H1 (cell line): ENCODE measurements at regions not wholly inside any gene's neighbourhood (a gene's known extent, or its start where the extent isn't known, plus 50 kb on each side); places are given as distances from the start of the nearest gene placed in this dataset.

Source experiments
- CTCF ChIA-PET: fragments of 300-600 bp; sonication (Branson Sonifier 250); formaldehyde crosslinking; loops from one replicate; lab custom pipeline; 2021; ENCODE audit not compliant: partially characterized antibody; lab: Charles Lee
- POLR2A ChIA-PET: fragments of 300-600 bp; sonication (Branson Sonifier 250); formaldehyde crosslinking; loops from one replicate; lab custom pipeline; 2021; ENCODE audit warnings: inconsistent platforms; ENCODE audit not compliant: partially characterized antibody; lab: Charles Lee
- DNase-seq, 2 experiments: peaks; one replicate each; pipeline versions ENCODE4 v3.0.0 to v3.0.0-alpha.2; 2010 to 2022; ENCODE audit warnings: low spot score in 2 of 2, low read depth in 1 of 2, mixed read lengths in 1 of 2
- FAIRE-seq: peaks from 2 replicates; lab custom pipeline; 2011; peaks lifted over from hg19 to GRCh38; lab: Jason Lieb, UNC
- H2AFZ ChIP-seq: 2 replicates; pipeline ENCODE4 v1.8.1; 2012; ENCODE audit warnings: low read length, inconsistent platforms
- H2AK5ac ChIP-seq: 2 replicates; pipeline ENCODE4 v1.6.1; 2013; ENCODE audit warnings: low read depth, low read length
- H2BK120ac ChIP-seq: replicated peaks from 2 replicates; pipeline ENCODE3; 2013; ENCODE audit warnings: low read depth, low read length, inconsistent platforms
- H2BK12ac ChIP-seq: 2 replicates; pipeline ENCODE4 v1.6.1; 2013; ENCODE audit warnings: low read depth, low read length
- H2BK15ac ChIP-seq: 2 replicates; pipeline ENCODE4 v1.6.1; 2013; ENCODE audit warnings: low read length
- H2BK20ac ChIP-seq: 2 replicates; pipeline ENCODE4 v1.6.1; 2013; ENCODE audit warnings: low read length
- H2BK5ac ChIP-seq: 2 replicates; pipeline ENCODE4 v1.6.1; 2013; ENCODE audit warnings: low read depth, low read length
- H3K14ac ChIP-seq: 2 replicates; pipeline ENCODE4 v1.6.1; 2013; ENCODE audit warnings: inconsistent platforms; ENCODE audit not compliant: insufficient read length
- H3K18ac ChIP-seq: 2 replicates; pipeline ENCODE4 v1.6.1; 2013; ENCODE audit warnings: low read length; ENCODE audit errors: extremely low read depth
- H3K23ac ChIP-seq: 2 replicates; pipeline ENCODE4 v1.6.1; 2013; ENCODE audit warnings: inconsistent platforms; ENCODE audit not compliant: insufficient read length
- H3K23me2 ChIP-seq: 2 replicates; pipeline ENCODE4 v1.6.1; 2013; ENCODE audit warnings: low read depth, low read length
- H3K27ac ChIP-seq: 2 replicates; pipeline ENCODE4 v1.6.1; 2011; ENCODE audit warnings: low read depth, low read length, inconsistent platforms
- H3K27me3 ChIP-seq, 4 experiments: replicated peaks in 1 of 4; 1 replicate in 1 of 4; 2 replicates in 3 of 4; pipeline versions ENCODE4 v1.6.1 to v1.8.1; 2011 to 2013; ENCODE audit warnings: low read length in 3 of 4, mild to moderate bottlenecking in 3 of 4, inconsistent platforms in 2 of 4, mixed read lengths in 2 of 4, moderate library complexity in 1 of 4; ENCODE audit not compliant: control insufficient read depth in 3 of 4, insufficient read depth in 3 of 4; ENCODE audit errors: extremely low read depth in 1 of 4
- H3K36me3 ChIP-seq, 4 experiments: 2 replicates each; pipeline versions ENCODE4 v1.6.1 to v1.8.1; 2011 to 2013; ENCODE audit warnings: mild to moderate bottlenecking in 4 of 4, low read length in 3 of 4, moderate library complexity in 2 of 4, control low read depth in 1 of 4, inconsistent platforms in 1 of 4; ENCODE audit not compliant: insufficient read depth in 4 of 4, control insufficient read depth in 2 of 4
- H3K4ac ChIP-seq: replicated peaks from 2 replicates; pipeline ENCODE3; 2013; ENCODE audit warnings: low read length, low read depth, mixed read lengths, inconsistent platforms; ENCODE audit not compliant: insufficient read length
- H3K4me1 ChIP-seq, 4 experiments: replicated peaks in 1 of 4; 1 replicate in 1 of 4; 2 replicates in 3 of 4; pipeline versions ENCODE4 v1.6.1 to v1.8.1; 2011 to 2013; ENCODE audit warnings: low read length in 3 of 4, inconsistent platforms in 2 of 4, mixed read lengths in 1 of 4; ENCODE audit not compliant: insufficient read depth in 4 of 4, control insufficient read depth in 3 of 4
- H3K4me2 ChIP-seq, 2 experiments: 2 replicates each; pipeline versions ENCODE4 v1.6.1 to v1.8.1; 2011 to 2013; ENCODE audit warnings: low read depth in 2 of 2, low read length in 2 of 2, control low read depth in 1 of 2, inconsistent platforms in 1 of 2, mild to moderate bottlenecking in 1 of 2; ENCODE audit not compliant: insufficient read depth in 1 of 2
- H3K4me3 ChIP-seq, 4 experiments: fragments of 200-600, 300-600 bp in 1 of 4; sonication (generic), shearing (Covaris generic), sonication (Bioruptor Twin) in 1 of 4; 2 replicates each; pipeline versions ENCODE4 v1.5.1 to v1.8.1; 2011 to 2016; ENCODE audit warnings: low read length in 4 of 4, low read depth in 3 of 4, control low read depth in 2 of 4, inconsistent platforms in 2 of 4, mild to moderate bottlenecking in 2 of 4, mixed read lengths in 1 of 4, moderate library complexity in 1 of 4; ENCODE audit not compliant: insufficient read depth in 2 of 4; ENCODE audit errors: extremely low read depth in 1 of 4
- H3K56ac ChIP-seq: replicated peaks from 2 replicates; pipeline ENCODE3; 2013; ENCODE audit warnings: low read depth, mild to moderate bottlenecking, mixed read lengths, low read length, inconsistent platforms; ENCODE audit not compliant: insufficient read length
- H3K79me1 ChIP-seq: 2 replicates; pipeline ENCODE4 v1.6.1; 2013; ENCODE audit warnings: low read depth, low read length, control low read depth
- H3K79me2 ChIP-seq, 2 experiments: 2 replicates each; pipeline versions ENCODE4 v1.6.1 to v1.8.1; 2012 to 2013; ENCODE audit warnings: low read length in 2 of 2, mild to moderate bottlenecking in 2 of 2, inconsistent platforms in 1 of 2; ENCODE audit not compliant: insufficient read depth in 2 of 2, control insufficient read depth in 1 of 2
- H3K9ac ChIP-seq, 4 experiments: replicated peaks in 1 of 4; 1 replicate in 1 of 4; 2 replicates in 3 of 4; pipeline versions ENCODE4 v1.6.1 to v1.8.1; 2011 to 2013; ENCODE audit warnings: low read depth in 3 of 4, low read length in 3 of 4, control low read depth in 2 of 4, mild to moderate bottlenecking in 2 of 4, moderate library complexity in 2 of 4, inconsistent platforms in 1 of 4; ENCODE audit errors: extremely low read depth in 1 of 4
- H3K9me3 ChIP-seq, 2 experiments: 2 replicates each; pipeline versions ENCODE4 v1.6.1 to v1.8.1; 2012 to 2013; ENCODE audit warnings: mild to moderate bottlenecking in 2 of 2, moderate library complexity in 2 of 2, control low read depth in 1 of 2, inconsistent platforms in 1 of 2, low read depth in 1 of 2, low read length in 1 of 2, mixed read lengths in 1 of 2; ENCODE audit not compliant: insufficient read depth in 2 of 2
- H4K20me1 ChIP-seq, 2 experiments: replicated peaks in 1 of 2; 2 replicates each; pipeline versions ENCODE3 to v1.8.1; 2011 to 2013; ENCODE audit warnings: inconsistent platforms in 2 of 2, low read length in 2 of 2, mild to moderate bottlenecking in 1 of 2; ENCODE audit not compliant: insufficient read depth in 2 of 2, control insufficient read depth in 1 of 2
- H4K5ac ChIP-seq: 2 replicates; pipeline ENCODE4 v1.6.1; 2013; ENCODE audit warnings: low read length, low read depth, mixed read lengths, inconsistent platforms; ENCODE audit not compliant: insufficient read length
- H4K8ac ChIP-seq: 2 replicates; pipeline ENCODE4 v1.8.0; 2013; ENCODE audit warnings: mild to moderate bottlenecking, moderate library complexity, low read length, inconsistent platforms; ENCODE audit not compliant: insufficient read depth; ENCODE audit errors: extremely low read depth
- H4K91ac ChIP-seq: replicated peaks from 2 replicates; pipeline ENCODE3; 2013; ENCODE audit warnings: low read length, mixed read lengths, inconsistent platforms; ENCODE audit not compliant: insufficient read length
- EGR1 ChIP-seq: IDR thresholded peaks from 2 replicates; pipeline ENCODE4 v1.6.1; 2011; ENCODE audit warnings: low read depth, low read length, borderline replicate concordance
- GABPA ChIP-seq: IDR thresholded peaks from 2 replicates; pipeline ENCODE4 v1.6.1; 2011; ENCODE audit warnings: mild to moderate bottlenecking, low read length, moderate library complexity, borderline replicate concordance; ENCODE audit not compliant: insufficient read depth
- JUN ChIP-seq: IDR thresholded peaks from 2 replicates; pipeline ENCODE4 v1.6.1; 2011; ENCODE audit warnings: low read depth, mild to moderate bottlenecking, improper control_type of control experiment, low read length
- KDM5A ChIP-seq: fragments of 200-600 bp; IDR thresholded peaks from 2 replicates; pipeline ENCODE4 v1.7.1; 2012; ENCODE audit warnings: mild to moderate bottlenecking, low read length, inconsistent platforms, mixed read lengths
- POLR2A ChIP-seq, 2 experiments: IDR thresholded peaks; 1 replicate in 1 of 2; 2 replicates in 1 of 2; pipeline ENCODE4 v1.6.1; 2011; ENCODE audit warnings: low read depth in 2 of 2, low read length in 2 of 2, mild to moderate bottlenecking in 2 of 2; ENCODE audit errors: control extremely low read depth in 1 of 2
- POLR2AphosphoS5 ChIP-seq: IDR thresholded peaks from 2 replicates; pipeline ENCODE4 v1.6.1; 2011; ENCODE audit warnings: low read depth, low read length
- POU5F1 ChIP-seq: IDR thresholded peaks from 2 replicates; pipeline ENCODE4 v1.6.1; 2011; ENCODE audit warnings: low read depth, mild to moderate bottlenecking, low read length, moderate library complexity
- RBBP5 ChIP-seq: IDR thresholded peaks from 2 replicates; pipeline ENCODE4 v1.7.1; 2012; ENCODE audit warnings: low read depth, mild to moderate bottlenecking, inconsistent platforms, low read length, moderate library complexity, borderline replicate concordance
- SIX5 ChIP-seq: IDR thresholded peaks from 2 replicates; pipeline ENCODE4 v1.6.1; 2011; ENCODE audit warnings: mild to moderate bottlenecking, low read depth, low read length
- WGBS, 2 experiments: shearing (Covaris generic) in 1 of 2; methylation state at CpG; one replicate each; pipeline versions ENCODE4 v1.1.6 to v1.1.7; 2013 to 2015; ENCODE audit warnings: low lambda C conversion rate in 2 of 2, mixed read lengths in 2 of 2, inconsistent platforms in 1 of 2, low coverage in 1 of 2, missing lambda C conversion rate in 1 of 2; ENCODE audit not compliant: insufficient replicate concordance in 2 of 2, insufficient coverage in 1 of 2, insufficient read length in 1 of 2; ENCODE audit errors: extremely low coverage in 1 of 2, missing lambda C conversion rate in 1 of 2; 5-methylcytosine and 5-hydroxymethylcytosine counted together
- TF ChIP-seq, protein P1 (sequence below): IDR thresholded peaks from 2 replicates; pipeline ENCODE4 v1.6.1; 2011; ENCODE audit warnings: low read length, improper control_type of control experiment

DNA sequence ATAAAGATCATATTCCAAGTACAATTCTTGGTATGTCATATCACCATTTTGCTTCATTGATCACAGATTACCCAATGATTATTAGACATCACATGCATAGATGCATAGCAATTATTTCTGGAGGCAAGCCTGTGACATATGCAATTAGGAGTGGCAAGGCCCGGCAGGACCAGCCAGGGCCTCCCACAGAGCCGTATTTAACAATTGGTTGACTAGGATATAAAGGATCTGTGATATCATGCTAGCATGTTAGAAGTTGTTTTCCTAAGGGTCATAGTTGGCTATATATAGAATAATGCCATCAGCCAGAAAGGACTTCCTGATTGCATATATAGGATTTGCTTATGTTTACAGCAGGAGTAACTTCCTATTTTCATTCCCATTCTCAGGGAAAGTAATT, 103.5 kb upstream of the OTUD4 start:
- Histone ChIP-seq H3K23me2 (no peaks in the 10 kb centered on the region), H4K91ac (no peak overlapping the region), H2BK5ac (no peak overlapping the region), H2BK20ac (no peak overlapping the region), H3K23ac (no peak overlapping the region), H3K4me3 (no peak overlapping the region), H3K4me1 (no peaks in the 10 kb centered on the region), H3K4ac (no peak overlapping the region), H3K4me2 (no peak overlapping the region), H4K8ac (peak overlapping the region; percentile 14; the same call in 1 of the 2 replicates), H2BK12ac (no peak overlapping the region), H3K18ac (no peak overlapping the region), H3K79me1 (no peaks in the 10 kb centered on the region), H3K56ac (no peak overlapping the region), H3K9ac (no peak overlapping the region), H3K36me3 (no peaks in the 10 kb centered on the region), H4K5ac (no peak overlapping the region), H4K20me1 (no peaks in the 10 kb centered on the region), H3K27ac (no peak overlapping the region), H3K27me3 (no peaks in the 10 kb centered on the region), H2BK15ac (no peak overlapping the region), H2BK120ac (no peak overlapping the region), H3K79me2 (no peaks in the 10 kb centered on the region), H3K14ac (no peak overlapping the region), H2AK5ac (no peak overlapping the region), H3K9me3 (no peaks in the 10 kb centered on the region), H2AFZ (no peak overlapping the region)
- FAIRE-seq: no peak
- WGBS, 2 experiments: 60% methylated on average over 2 of the region's 2 CpGs; no CpG with 5 or more reads in 1 of the 2 experiments
- POLR2A ChIA-PET: no interaction called here
- CTCF ChIA-PET: interaction anchor here (1.9 kb wide), 1 partner anchor 67 kb away, joined by 6 read pairs; no protein-coding TSS in a partner anchor
- no peak for DNase-seq
- TF ChIP-seq EGR1: no peak
- no peak for TF ChIP-seq RBBP5
- no peak for TF ChIP-seq JUN
- TF ChIP-seq POU5F1: no peak
- TF ChIP-seq POLR2A (IDR thresholded peaks at IDR 0.05; ENCODE audit: control extremely low read depth in 1 of 2, low read depth in 2 of 2, low read length in 2 of 2): no peak
- TF ChIP-seq, protein P1, sequence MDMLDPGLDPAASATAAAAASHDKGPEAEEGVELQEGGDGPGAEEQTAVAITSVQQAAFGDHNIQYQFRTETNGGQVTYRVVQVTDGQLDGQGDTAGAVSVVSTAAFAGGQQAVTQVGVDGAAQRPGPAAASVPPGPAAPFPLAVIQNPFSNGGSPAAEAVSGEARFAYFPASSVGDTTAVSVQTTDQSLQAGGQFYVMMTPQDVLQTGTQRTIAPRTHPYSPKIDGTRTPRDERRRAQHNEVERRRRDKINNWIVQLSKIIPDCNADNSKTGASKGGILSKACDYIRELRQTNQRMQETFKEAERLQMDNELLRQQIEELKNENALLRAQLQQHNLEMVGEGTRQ: no peak
- no peak for TF ChIP-seq KDM5A
- TF ChIP-seq POLR2AphosphoS5: no peak
- TF ChIP-seq GABPA: no peak
- no peak for TF ChIP-seq SIX5
